SK-N-SH treated with all-trans-retinoic acid at 6 μM for 48 hours (cell line): ENCODE measurements at regions not wholly inside any gene's neighbourhood (a gene's known extent, or its start where the extent isn't known, plus 50 kb on each side); places are given as distances from the start of the nearest gene placed in this dataset.

ENCODE experiments used
- CSDC2 ChIP-seq: fragments of 250-450 bp; sonication (Bioruptor Pico); IDR thresholded peaks from 2 replicates; pipeline ENCODE4 v1.5.0; 2020; ENCODE audit warnings: mild to moderate bottlenecking, moderate library complexity
- GLIS3 ChIP-seq: fragments of 250-450 bp; sonication (Bioruptor Pico); IDR thresholded peaks from 2 replicates; pipeline ENCODE4 v1.5.0; 2020; ENCODE audit warnings: mild to moderate bottlenecking, moderate library complexity
- OSR1 ChIP-seq: fragments of 250-450 bp; sonication (Bioruptor Pico); IDR thresholded peaks from 2 replicates; pipeline ENCODE4 v1.8.0; 2022; ENCODE audit warnings: moderate library complexity, mild to moderate bottlenecking, inconsistent platforms
- ZNF70 ChIP-seq: fragments of 450-650 bp; formaldehyde crosslinking; IDR thresholded peaks from 2 replicates; pipeline ENCODE4 v1.5.0; 2020; ENCODE audit warnings: mild to moderate bottlenecking, moderate library complexity
- ZNF8 ChIP-seq: fragments of 450-650 bp; formaldehyde crosslinking; IDR thresholded peaks from 2 replicates; pipeline ENCODE4 v1.5.0; 2020; ENCODE audit warnings: mild to moderate bottlenecking, moderate library complexity
- TF ChIP-seq, protein P1 (sequence below): fragments of 250-450 bp; sonication (Bioruptor Pico); IDR thresholded peaks from 2 replicates; pipeline ENCODE4 v1.5.1; 2020; ENCODE audit warnings: low read depth, mild to moderate bottlenecking, moderate library complexity
- TF ChIP-seq, protein P2 (sequence below): fragments of 250-450 bp; sonication (Bioruptor Pico); IDR thresholded peaks from 2 replicates; pipeline ENCODE4 v1.8.0; 2020; ENCODE audit warnings: mild to moderate bottlenecking, moderate library complexity, borderline replicate concordance

DNA sequence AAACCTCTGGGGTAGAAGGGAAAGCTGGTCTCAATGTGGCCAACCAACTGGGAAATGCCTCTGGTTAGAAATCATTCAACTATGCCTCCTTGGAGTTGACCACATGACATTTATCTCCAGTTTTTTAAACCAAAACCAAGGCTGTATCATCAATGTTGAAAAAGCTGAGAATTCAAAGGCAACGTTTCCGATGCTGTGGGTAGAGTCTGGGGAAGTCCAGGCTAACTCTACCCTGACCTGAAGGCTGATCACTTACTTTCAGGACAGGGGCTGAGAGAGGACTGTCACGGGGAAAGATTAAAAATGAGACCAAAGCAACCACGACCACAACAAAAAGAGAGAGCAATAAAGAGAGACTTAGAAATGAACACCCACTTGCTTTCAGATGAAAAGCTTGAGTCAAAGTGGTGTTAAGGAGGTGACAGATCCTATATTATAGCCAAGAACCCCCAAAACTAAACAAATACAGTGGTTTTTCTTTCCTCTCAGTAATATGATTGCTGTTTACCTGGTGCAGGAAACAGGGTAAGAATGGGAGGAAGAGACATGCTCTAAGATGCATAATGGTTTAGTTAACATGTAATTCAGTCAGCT, 90.8 kb upstream of the TNFSF4 start:
- TF ChIP-seq, protein P1, sequence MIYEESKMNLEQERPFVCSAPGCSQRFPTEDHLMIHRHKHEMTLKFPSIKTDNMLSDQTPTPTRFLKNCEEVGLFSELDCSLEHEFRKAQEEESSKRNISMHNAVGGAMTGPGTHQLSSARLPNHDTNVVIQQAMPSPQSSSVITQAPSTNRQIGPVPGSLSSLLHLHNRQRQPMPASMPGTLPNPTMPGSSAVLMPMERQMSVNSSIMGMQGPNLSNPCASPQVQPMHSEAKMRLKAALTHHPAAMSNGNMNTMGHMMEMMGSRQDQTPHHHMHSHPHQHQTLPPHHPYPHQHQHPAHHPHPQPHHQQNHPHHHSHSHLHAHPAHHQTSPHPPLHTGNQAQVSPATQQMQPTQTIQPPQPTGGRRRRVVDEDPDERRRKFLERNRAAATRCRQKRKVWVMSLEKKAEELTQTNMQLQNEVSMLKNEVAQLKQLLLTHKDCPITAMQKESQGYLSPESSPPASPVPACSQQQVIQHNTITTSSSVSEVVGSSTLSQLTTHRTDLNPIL (CRISPR knock-in tag), result no peak
- no peak for TF ChIP-seq ZNF70 (CRISPR knock-in tag)
- no peak for TF ChIP-seq GLIS3 (CRISPR knock-in tag)
- TF ChIP-seq ZNF8 (CRISPR knock-in tag), result no peak
- TF ChIP-seq, protein P2, sequence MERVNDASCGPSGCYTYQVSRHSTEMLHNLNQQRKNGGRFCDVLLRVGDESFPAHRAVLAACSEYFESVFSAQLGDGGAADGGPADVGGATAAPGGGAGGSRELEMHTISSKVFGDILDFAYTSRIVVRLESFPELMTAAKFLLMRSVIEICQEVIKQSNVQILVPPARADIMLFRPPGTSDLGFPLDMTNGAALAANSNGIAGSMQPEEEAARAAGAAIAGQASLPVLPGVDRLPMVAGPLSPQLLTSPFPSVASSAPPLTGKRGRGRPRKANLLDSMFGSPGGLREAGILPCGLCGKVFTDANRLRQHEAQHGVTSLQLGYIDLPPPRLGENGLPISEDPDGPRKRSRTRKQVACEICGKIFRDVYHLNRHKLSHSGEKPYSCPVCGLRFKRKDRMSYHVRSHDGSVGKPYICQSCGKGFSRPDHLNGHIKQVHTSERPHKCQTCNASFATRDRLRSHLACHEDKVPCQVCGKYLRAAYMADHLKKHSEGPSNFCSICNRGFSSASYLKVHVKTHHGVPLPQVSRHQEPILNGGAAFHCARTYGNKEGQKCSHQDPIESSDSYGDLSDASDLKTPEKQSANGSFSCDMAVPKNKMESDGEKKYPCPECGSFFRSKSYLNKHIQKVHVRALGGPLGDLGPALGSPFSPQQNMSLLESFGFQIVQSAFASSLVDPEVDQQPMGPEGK, result no peak
- TF ChIP-seq OSR1 (CRISPR knock-in tag), result no peak
- TF ChIP-seq CSDC2, result no peak
